ENCODE measurements at regions not wholly inside any gene's neighbourhood (a gene's known extent, or its start where the extent isn't known, plus 50 kb on each side); places are given as distances from the start of the nearest gene placed in this dataset.

DNA sequence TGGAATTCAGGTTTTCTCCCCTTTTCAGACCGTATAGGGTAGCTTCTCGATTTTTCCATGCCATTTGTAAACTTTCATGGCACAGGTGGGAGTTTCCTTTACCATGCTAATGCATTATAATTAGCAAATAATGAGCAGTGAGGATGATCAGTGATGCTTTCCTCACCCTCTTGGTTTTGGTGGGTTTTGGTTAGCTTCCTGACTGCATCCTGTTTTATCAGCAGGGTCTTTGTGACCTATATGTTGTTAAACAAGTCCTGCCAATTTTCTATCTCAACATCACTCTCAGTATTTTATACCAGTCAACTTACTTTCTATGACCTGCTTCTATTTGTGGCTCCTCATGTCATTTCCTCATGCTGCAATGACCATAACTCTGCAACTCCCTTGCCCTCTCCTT is 1345.1 kb downstream of the NCAM2 start:
- Histone ChIP-seq H3K36me3 (no peaks in the 10 kb centered on the region), H3K9me3 (no peaks in the 10 kb centered on the region), H3K4me3 (no peak overlapping the region), H3K27ac (no peak overlapping the region), H3K27me3 (no peaks in the 10 kb centered on the region), H3K4me1 (peaks cover 0 to 4% (median 0%) of the 10 kb centered on the region in 3 donors)
- TF ChIP-seq, protein P1, sequence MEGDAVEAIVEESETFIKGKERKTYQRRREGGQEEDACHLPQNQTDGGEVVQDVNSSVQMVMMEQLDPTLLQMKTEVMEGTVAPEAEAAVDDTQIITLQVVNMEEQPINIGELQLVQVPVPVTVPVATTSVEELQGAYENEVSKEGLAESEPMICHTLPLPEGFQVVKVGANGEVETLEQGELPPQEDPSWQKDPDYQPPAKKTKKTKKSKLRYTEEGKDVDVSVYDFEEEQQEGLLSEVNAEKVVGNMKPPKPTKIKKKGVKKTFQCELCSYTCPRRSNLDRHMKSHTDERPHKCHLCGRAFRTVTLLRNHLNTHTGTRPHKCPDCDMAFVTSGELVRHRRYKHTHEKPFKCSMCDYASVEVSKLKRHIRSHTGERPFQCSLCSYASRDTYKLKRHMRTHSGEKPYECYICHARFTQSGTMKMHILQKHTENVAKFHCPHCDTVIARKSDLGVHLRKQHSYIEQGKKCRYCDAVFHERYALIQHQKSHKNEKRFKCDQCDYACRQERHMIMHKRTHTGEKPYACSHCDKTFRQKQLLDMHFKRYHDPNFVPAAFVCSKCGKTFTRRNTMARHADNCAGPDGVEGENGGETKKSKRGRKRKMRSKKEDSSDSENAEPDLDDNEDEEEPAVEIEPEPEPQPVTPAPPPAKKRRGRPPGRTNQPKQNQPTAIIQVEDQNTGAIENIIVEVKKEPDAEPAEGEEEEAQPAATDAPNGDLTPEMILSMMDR (IDR thresholded peaks at IDR 0.05): no peak
- intact Hi-C loops (cut with DNase I): no loop called here
- FAIRE-seq (no peak), DNase-seq (no peak), ATAC-seq (no peak)
- WGBS, 2 donors: 17 to 31% methylated on average over 2 of the region's 2 CpGs

DNA sequence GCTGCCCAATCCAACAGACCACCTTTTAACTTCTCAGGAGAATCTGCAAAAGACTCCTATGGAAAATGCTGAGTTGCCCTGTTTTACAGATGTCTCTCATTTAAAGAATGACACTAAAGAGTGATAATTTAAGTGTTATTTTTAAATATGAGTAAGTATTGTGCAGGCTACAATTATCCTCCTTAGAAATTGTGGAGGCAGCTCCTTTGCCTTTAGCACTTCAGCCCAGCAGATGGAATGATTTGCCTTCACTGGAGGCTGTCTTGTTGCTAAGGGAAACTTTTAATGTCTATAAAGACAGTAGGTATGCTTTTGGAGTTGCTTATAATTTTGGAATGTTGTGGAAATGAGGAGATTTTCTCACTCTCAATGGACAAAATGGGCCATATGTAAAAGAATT is 1345.5 kb downstream of the NCAM2 start:
- intact Hi-C loops (cut with DNase I): no loop called here
- FAIRE-seq (no peak), ATAC-seq (no peak), DNase-seq (no peak)
- H3K27ac ChIP-seq: no peak overlapping the region
- no peak overlapping the region for H3K4me3 ChIP-seq
- TF ChIP-seq, protein P1 (IDR thresholded peaks at IDR 0.05): no peak
- peaks cover 0 to 4% (median 0%) of the 10 kb centered on the region in 3 donors for H3K4me1 ChIP-seq
- H3K9me3 ChIP-seq: no peaks in the 10 kb centered on the region
- H3K36me3 ChIP-seq: no peaks in the 10 kb centered on the region
- H3K27me3 ChIP-seq: no peaks in the 10 kb centered on the region

DNA sequence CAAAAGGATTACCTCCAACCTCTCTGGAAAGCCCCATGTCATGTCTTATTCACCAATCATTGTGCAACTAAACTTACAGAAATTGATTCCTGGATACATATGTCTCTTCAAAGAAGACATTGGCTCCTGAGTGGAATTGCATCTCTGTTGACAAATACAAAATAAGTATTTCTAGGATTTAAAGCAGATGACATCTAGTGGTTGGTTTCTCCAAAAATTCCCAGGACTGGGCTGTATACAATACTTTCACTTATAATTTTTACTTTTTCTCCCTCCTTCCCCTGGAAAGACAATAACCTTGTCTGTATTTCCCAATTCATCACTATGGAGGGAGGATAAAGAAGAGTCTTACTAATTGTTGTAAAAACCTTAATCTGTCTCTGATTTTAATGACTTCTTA is 1347.4 kb downstream of the NCAM2 start:
- Histone ChIP-seq H3K9me3 (no peaks in the 10 kb centered on the region), H3K27me3 (no peaks in the 10 kb centered on the region), H3K4me3 (no peak overlapping the region), H3K27ac (no peak overlapping the region), H3K36me3 (no peaks in the 10 kb centered on the region), H3K4me1 (peaks cover 0 to 4% (median 0%) of the 10 kb centered on the region in 3 donors)
- DNase-seq (no peak), ATAC-seq (no peak), FAIRE-seq (no peak)
- TF ChIP-seq, protein P1 (IDR thresholded peaks at IDR 0.05): no peak
- intact Hi-C loops (cut with DNase I): no loop called here

DNA sequence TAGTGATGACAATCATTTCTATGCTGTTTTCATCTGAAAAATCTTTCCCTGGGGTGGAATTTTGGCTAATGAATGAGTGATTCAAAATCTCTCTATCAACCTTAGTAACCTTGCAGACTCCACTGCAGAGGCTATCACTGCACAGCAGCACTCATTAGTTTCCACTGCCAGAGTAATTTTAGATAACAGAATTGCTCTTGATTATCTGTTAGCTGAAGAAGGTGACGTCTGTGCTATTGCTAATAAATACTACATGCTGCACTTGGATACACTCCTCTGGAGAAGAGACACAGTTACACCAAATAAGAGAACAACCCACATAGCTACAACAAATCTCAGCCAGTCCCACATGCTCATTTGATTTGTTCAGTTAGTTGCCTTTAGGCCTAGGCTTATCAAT is 1348.4 kb downstream of the NCAM2 start:
- Histone ChIP-seq H3K4me1 (peaks cover 0 to 4% (median 0%) of the 10 kb centered on the region in 3 donors), H3K4me3 (no peak overlapping the region), H3K27me3 (no peaks in the 10 kb centered on the region), H3K9me3 (no peaks in the 10 kb centered on the region), H3K36me3 (no peaks in the 10 kb centered on the region), H3K27ac (no peak overlapping the region)
- 22 to 29% methylated on average over 1 of the region's 1 CpG for WGBS, 2 donors
- DNase-seq: no peak
- ATAC-seq: no peak
- TF ChIP-seq, protein P1 (IDR thresholded peaks at IDR 0.05): no peak
- intact Hi-C loops (cut with DNase I): no loop called here
- no peak for FAIRE-seq

DNA sequence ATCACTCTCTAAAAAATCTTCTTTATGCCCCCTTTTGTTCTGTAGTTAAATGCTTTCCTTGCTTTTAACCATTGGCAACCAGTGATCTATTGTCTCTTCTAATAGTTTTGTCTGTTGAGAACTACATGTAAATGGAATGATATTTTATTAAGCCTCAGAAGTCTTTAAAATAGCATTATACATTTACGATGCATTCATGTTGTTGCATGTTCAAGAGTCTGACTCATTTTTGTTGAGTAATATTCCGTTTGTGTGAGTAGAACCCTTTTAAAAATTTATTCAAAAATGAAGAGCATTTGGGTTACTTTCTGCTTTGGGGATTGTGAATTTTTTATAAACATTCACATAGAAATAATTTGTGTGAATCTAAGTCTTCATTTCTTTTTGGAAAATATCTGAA is 1352.9 kb downstream of the NCAM2 start:
- no peak for ATAC-seq

More for the DNA sequence above, 1352.9 kb downstream of the NCAM2 start:
- Histone ChIP-seq H3K27me3 (no peaks in the 10 kb centered on the region), H3K9me3 (no peaks in the 10 kb centered on the region), H3K4me3 (no peak overlapping the region), H3K4me1 (no peaks in the 10 kb centered on the region), H3K27ac (no peak overlapping the region), H3K36me3 (no peaks in the 10 kb centered on the region)
- 36 to 42% methylated on average over 2 of the region's 2 CpGs for WGBS, 2 donors
- DNase-seq: no peak
- FAIRE-seq: no peak
- TF ChIP-seq, protein P1 (IDR thresholded peaks at IDR 0.05): no peak
- intact Hi-C loops (cut with DNase I): no loop called here
